PC-3 (cell line): ENCODE measurements at regions not wholly inside any gene's neighbourhood (a gene's known extent, or its start where the extent isn't known, plus 50 kb on each side); places are given as distances from the start of the nearest gene placed in this dataset.

Experiments
- ATAC-seq: fragments of 200-7000 bp; cut with Tn5 transposase; 2 replicates; pipeline ENCODE4 v1.9.1; 2020; ENCODE audit warnings: mild to moderate bottlenecking, moderate library complexity
- BruUV-seq: library from RNA; stranded (reverse); fragments of 400-500 nt; replicated peaks from 2 replicates; lab custom pipeline; 2021; lab: Mats Ljungman, UMichigan
- CTCF ChIA-PET: fragments of 300-600 bp; sonication (Branson Sonifier 250); formaldehyde crosslinking; loops from one replicate; lab custom pipeline; 2022; ENCODE audit warnings: antibody characterized with exemption; lab: Charles Lee
- POLR2A ChIA-PET: fragments of 300-600 bp; sonication (Branson Sonifier 250); formaldehyde crosslinking; loops from one replicate; lab custom pipeline; 2022; ENCODE audit warnings: antibody characterized with exemption; ENCODE audit not compliant: unreplicated experiment; lab: Charles Lee
- DNase-seq: peaks from one replicate; pipeline ENCODE4 v3.0.0-alpha.2; 2015
- H2AFZ ChIP-seq: fragments of 300-600 bp; sonication (generic); 2 replicates; pipeline ENCODE4 v1.6.0; 2016; ENCODE audit warnings: antibody characterized with exemption, low read length
- H3F3A ChIP-seq: fragments of 300-600 bp; sonication (generic); one replicate; pipeline ENCODE4 v1.6.0; 2017; ENCODE audit warnings: antibody characterized with exemption, low read length, control low read depth, mild to moderate bottlenecking; ENCODE audit not compliant: unreplicated experiment
- H3K27ac ChIP-seq: fragments of 300-600 bp; sonication (generic); 2 replicates; pipeline ENCODE4 v1.5.1; 2016; ENCODE audit warnings: mild to moderate bottlenecking, low read length
- H3K27me3 ChIP-seq: fragments of 300-600 bp; sonication (generic); 2 replicates; pipeline ENCODE4 v1.6.1; 2016; ENCODE audit warnings: low read length, mixed read lengths
- H3K36me3 ChIP-seq: fragments of 300-600 bp; sonication (generic); 2 replicates; pipeline ENCODE4 v1.6.1; 2016; ENCODE audit warnings: low read depth, mixed run types, low read length, mixed read lengths
- H3K4me1 ChIP-seq: fragments of 300-600 bp; sonication (generic); 2 replicates; pipeline ENCODE4 v1.5.1; 2016; ENCODE audit warnings: low read length; ENCODE audit not compliant: insufficient read depth
- H3K4me2 ChIP-seq: fragments of 300-600 bp; sonication (generic); 2 replicates; pipeline ENCODE4 v1.6.0; 2016; ENCODE audit warnings: low read length
- H3K4me3 ChIP-seq: fragments of 300-600 bp; sonication (generic); 2 replicates; pipeline ENCODE4 v1.5.1; 2016; ENCODE audit warnings: mild to moderate bottlenecking, low read length, mixed read lengths
- H3K79me2 ChIP-seq: fragments of 300-600 bp; sonication (generic); 2 replicates; pipeline ENCODE4 v1.6.1; 2017; ENCODE audit warnings: low read length, mixed read lengths
- H3K9ac ChIP-seq: fragments of 300-600 bp; sonication (generic); 2 replicates; pipeline ENCODE4 v1.6.0; 2016; ENCODE audit warnings: mild to moderate bottlenecking, low read length
- H3K9me2 ChIP-seq: fragments of 300-600 bp; sonication (generic); replicated peaks from 2 replicates; pipeline ENCODE4 v1.6.1; 2016; ENCODE audit warnings: mixed run types, low read length, mixed read lengths
- H3K9me3 ChIP-seq: fragments of 300-600 bp; sonication (generic); 2 replicates; pipeline ENCODE4 v1.6.1; 2016; ENCODE audit warnings: low read length, mixed read lengths
- H4K20me1 ChIP-seq: fragments of 300-600 bp; sonication (generic); 2 replicates; pipeline ENCODE4 v1.6.1; 2016; ENCODE audit warnings: low read length, mixed read lengths
- CTCF ChIP-seq: fragments of 300-600 bp; sonication (generic); conservative IDR thresholded peaks from 2 replicates; pipeline ENCODE4 v1.5.1; 2017; ENCODE audit warnings: antibody characterized with exemption, low read depth, mild to moderate bottlenecking, low read length
- EZH2 ChIP-seq: fragments of 300-600 bp; sonication (generic); IDR thresholded peaks from one replicate; pipeline ENCODE4 v1.6.1; 2017; ENCODE audit warnings: antibody characterized with exemption, mild to moderate bottlenecking, low read length; ENCODE audit not compliant: unreplicated experiment
- EZH2phosphoT487 ChIP-seq: fragments of 300-600 bp; sonication (generic); IDR thresholded peaks from 2 replicates; pipeline ENCODE4 v1.6.1; 2018; ENCODE audit warnings: mild to moderate bottlenecking, antibody characterized with exemption, low read length, borderline replicate concordance
- intact Hi-C: fragments of 100-400 bp; cut with micrococcal nuclease; formaldehyde crosslinking; loops from 2 replicates; pipeline ENCODE4 v1.9.0; 2023

DNA sequence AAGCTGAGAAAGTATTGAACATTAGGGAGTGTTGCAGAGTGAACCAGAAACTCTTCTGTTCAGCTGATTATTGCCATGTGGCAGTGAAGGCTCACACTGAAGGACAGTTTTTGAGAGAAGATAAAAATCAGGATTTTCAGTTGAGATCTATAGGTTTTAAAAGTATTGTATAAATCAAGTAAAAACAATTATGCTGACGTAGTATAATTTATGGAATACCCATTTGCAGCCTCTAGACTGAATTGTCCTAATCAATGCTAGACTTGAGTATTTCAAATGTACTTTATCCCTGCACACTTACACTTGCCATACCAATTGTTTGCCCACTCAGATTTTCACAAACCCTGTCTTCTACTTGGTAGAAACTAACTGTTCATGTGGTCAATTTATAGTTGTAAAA lies 245.8 kb downstream of the FRK start:
- Histone ChIP-seq H4K20me1 (no peaks in the 10 kb centered on the region), H3K9ac (no peak overlapping the region), H3K36me3 (no peaks in the 10 kb centered on the region), H3K4me3 (no peak overlapping the region), H3K9me2 (no peaks in the 10 kb centered on the region), H3K9me3 (no peaks in the 10 kb centered on the region), H3K27me3 (peaks cover 11% of the 10 kb centered on the region), H3F3A (no peaks in the 10 kb centered on the region), H3K4me2 (no peak overlapping the region), H3K27ac (no peak overlapping the region), H3K79me2 (no peaks in the 10 kb centered on the region), H2AFZ (no peak overlapping the region), H3K4me1 (no peaks in the 10 kb centered on the region)
- ATAC-seq (no peak), DNase-seq (no peak)
- intact Hi-C loops = no loop called here
- CTCF ChIA-PET = no interaction called here
- no TSS peak for BruUV-seq
- TF ChIP-seq EZH2phosphoT487 (no peak), EZH2 (no peak), CTCF (no peak)
- POLR2A ChIA-PET = no interaction called here

- Histone ChIP-seq H4K20me1 (no peaks in the 10 kb centered on the region), H3K4me3 (no peak overlapping the region), H3K36me3 (no peaks in the 10 kb centered on the region), H3K9me3 (no peaks in the 10 kb centered on the region), H3K4me1 (no peaks in the 10 kb centered on the region), H2AFZ (no peak overlapping the region), H3K9ac (no peak overlapping the region), H3K27ac (no peak overlapping the region), H3K9me2 (no peaks in the 10 kb centered on the region), H3F3A (no peaks in the 10 kb centered on the region), H3K79me2 (no peaks in the 10 kb centered on the region), H3K4me2 (no peak overlapping the region), H3K27me3 (peaks cover 22% of the 10 kb centered on the region)
- ChIA-PET CTCF (no interaction called here), POLR2A (no interaction called here)
- ATAC-seq (no peak), DNase-seq (no peak)
- no peak for TF ChIP-seq EZH2phosphoT487
- no peak for TF ChIP-seq CTCF
- TF ChIP-seq EZH2 = no peak
- intact Hi-C loops = no loop called here
- BruUV-seq = no TSS peak
These were observed 249.2 kb downstream of the FRK start for GRCh38 chr6:115811541-115811940.

- no peaks in the 10 kb centered on the region for H3K9me2 ChIP-seq
- peaks cover 13% of the 10 kb centered on the region for H3K27me3 ChIP-seq
- no peak for TF ChIP-seq EZH2phosphoT487
- no peak for TF ChIP-seq EZH2
- no peak for TF ChIP-seq CTCF
- ChIA-PET POLR2A (no interaction called here), CTCF (no interaction called here)
- no peaks in the 10 kb centered on the region for H3K79me2 ChIP-seq
- no peak overlapping the region for H3K4me3 ChIP-seq
- no peaks in the 10 kb centered on the region for H3K36me3 ChIP-seq
- no peaks in the 10 kb centered on the region for H3K9me3 ChIP-seq
- no peaks in the 10 kb centered on the region for H4K20me1 ChIP-seq
- no peak overlapping the region for H2AFZ ChIP-seq
- no peak overlapping the region for H3K9ac ChIP-seq
- no peak overlapping the region for H3K4me2 ChIP-seq
- H3F3A ChIP-seq = no peaks in the 10 kb centered on the region
- no peak for DNase-seq
- no TSS peak for BruUV-seq
- intact Hi-C loops = no loop called here
- no peak overlapping the region for H3K27ac ChIP-seq
- no peaks in the 10 kb centered on the region for H3K4me1 ChIP-seq
- no peak for ATAC-seq
These were observed 262.5 kb downstream of the FRK start for GRCh38 chr6:115798229-115798628.
